PC-9 (cell line): ENCODE measurements at regions not wholly inside any gene's neighbourhood (a gene's known extent, or its start where the extent isn't known, plus 50 kb on each side); places are given as distances from the start of the nearest gene placed in this dataset.

Experiments
- BruUV-seq: library from RNA; stranded (reverse); fragments of 400-500 nt; replicated peaks from 2 replicates; lab custom pipeline; 2021; lab: Mats Ljungman, UMichigan
- CTCF ChIA-PET: fragments of 300-600 bp; sonication (Branson Sonifier 250); formaldehyde crosslinking; loops from one replicate; lab custom pipeline; 2022; ENCODE audit warnings: antibody characterized with exemption; lab: Charles Lee
- POLR2A ChIA-PET: fragments of 300-600 bp; sonication (Branson Sonifier 250); formaldehyde crosslinking; loops from one replicate; lab custom pipeline; 2022; ENCODE audit warnings: antibody characterized with exemption; ENCODE audit not compliant: unreplicated experiment; lab: Charles Lee
- DNase-seq, 2 experiments: peaks; one replicate each; pipeline versions ENCODE4 v3.0.0 to v3.0.0-alpha.2; 2015 to 2022; ENCODE audit warnings: mixed read lengths in 1 of 2
- H2AFZ ChIP-seq: fragments of 200-600 bp; sonication (generic); 2 replicates; pipeline ENCODE4 v1.8.1; 2017; ENCODE audit warnings: antibody characterized with exemption
- H3F3A ChIP-seq: fragments of 200-600 bp; sonication (generic); 2 replicates; pipeline ENCODE4 v1.8.1; 2017; ENCODE audit warnings: antibody characterized with exemption, mild to moderate bottlenecking, low read depth; ENCODE audit not compliant: insufficient read depth
- H3K27ac ChIP-seq: fragments of 200-600 bp; sonication (generic); 2 replicates; pipeline ENCODE4 v1.6.1; 2016; ENCODE audit warnings: mixed run types
- H3K27me3 ChIP-seq: fragments of 200-600 bp; sonication (generic); 2 replicates; pipeline ENCODE4 v1.6.1; 2016; ENCODE audit warnings: low read depth, mixed run types; ENCODE audit not compliant: insufficient read depth
- H3K36me3 ChIP-seq: fragments of 200-600 bp; sonication (generic); 2 replicates; pipeline ENCODE4 v1.6.1; 2016; ENCODE audit warnings: low read depth, mixed run types
- H3K4me1 ChIP-seq: fragments of 200-600 bp; sonication (generic); replicated peaks from 2 replicates; pipeline ENCODE4 v1.6.1; 2016; ENCODE audit warnings: mixed run types; ENCODE audit not compliant: insufficient read depth
- H3K4me2 ChIP-seq: fragments of 200-600 bp; sonication (generic); 2 replicates; pipeline ENCODE4 v1.6.1; 2017; ENCODE audit warnings: mixed run types
- H3K4me3 ChIP-seq: fragments of 200-600 bp; sonication (generic); 2 replicates; pipeline ENCODE4 v1.6.1; 2016; ENCODE audit warnings: mixed run types
- H3K79me2 ChIP-seq: fragments of 200-600 bp; sonication (generic); 2 replicates; pipeline ENCODE4 v1.6.1; 2017; ENCODE audit warnings: low read depth, mixed run types
- H3K9me2 ChIP-seq: fragments of 200-600 bp; sonication (generic); 2 replicates; pipeline ENCODE4 v1.8.1; 2017; ENCODE audit warnings: mild to moderate bottlenecking; ENCODE audit not compliant: insufficient read depth
- H3K9me3 ChIP-seq: fragments of 200-600 bp; sonication (generic); 2 replicates; pipeline ENCODE4 v1.8.1; 2016; ENCODE audit warnings: low read depth; ENCODE audit not compliant: insufficient read depth
- H4K20me1 ChIP-seq: fragments of 200-600 bp; sonication (generic); 2 replicates; pipeline ENCODE4 v1.8.1; 2017; ENCODE audit not compliant: insufficient read depth
- EZH2 ChIP-seq: fragments of 200-600 bp; sonication (generic); IDR thresholded peaks from 2 replicates; pipeline ENCODE4 v1.8.0; 2017; ENCODE audit warnings: antibody characterized with exemption, low read depth
- intact Hi-C: fragments of 100-400 bp; cut with micrococcal nuclease; formaldehyde crosslinking; loops from one replicate; pipeline ENCODE4 v1.10.0; 2022; ENCODE audit not compliant: unreplicated experiment
- TF ChIP-seq, protein P1 (sequence below): fragments of 200-600 bp; sonication (generic); conservative IDR thresholded peaks from 2 replicates; pipeline ENCODE4 v1.6.1; 2017; ENCODE audit warnings: mixed run types, antibody characterized with exemption, mild to moderate bottlenecking, moderate library complexity

DNA sequence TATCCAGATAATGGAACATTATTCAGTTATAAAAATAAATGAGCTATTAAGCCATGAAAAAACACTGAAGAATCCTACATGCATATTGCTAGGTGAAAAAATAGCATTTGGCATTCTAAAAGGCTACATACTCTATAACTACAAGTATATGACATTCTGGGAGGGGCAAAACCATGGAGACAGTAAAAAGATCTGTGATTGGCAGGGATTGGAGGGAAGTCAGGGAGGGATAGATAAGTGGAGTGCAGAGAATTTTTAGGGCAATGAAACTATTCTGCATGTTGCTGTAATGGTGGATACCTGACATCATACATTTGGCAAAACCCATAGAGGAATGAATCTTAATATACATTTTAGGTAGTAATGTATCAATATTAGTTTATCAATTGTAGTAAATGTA, 63.1 kb upstream of the SLC38A2 start:
- intact Hi-C loops: loop anchor here (10.0 kb wide), 1 partner anchor 529 kb away; no protein-coding TSS in a partner anchor
- POLR2A ChIA-PET: interaction anchor here (0.7 kb wide), 1 partner anchor 8 kb away, joined by 3 read pairs; no protein-coding TSS in a partner anchor

DNA sequence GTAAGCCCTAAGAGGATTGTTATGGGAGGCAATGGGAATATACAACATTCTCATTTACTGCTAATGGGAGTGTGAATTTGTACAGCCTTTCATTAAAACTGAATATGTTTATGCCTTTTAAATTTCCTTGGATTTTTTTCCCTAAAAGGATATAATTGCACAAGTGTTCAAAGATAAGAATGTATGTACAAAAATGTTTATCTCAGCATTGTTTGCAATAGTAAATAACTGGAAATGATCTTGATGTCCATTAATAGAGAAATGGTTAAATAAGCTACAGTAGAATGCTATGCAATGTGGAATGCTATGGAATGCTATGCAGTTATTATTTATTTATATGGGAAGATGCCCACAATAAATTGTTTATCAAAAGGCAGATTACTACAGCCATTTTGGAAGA, 62.5 kb upstream of the SLC38A2 start:
- Histone ChIP-seq H2AFZ (no peak overlapping the region), H3K79me2 (no peaks in the 10 kb centered on the region), H3K4me1 (peaks cover 34% of the 10 kb centered on the region), H4K20me1 (no peaks in the 10 kb centered on the region), H3K4me2 (no peak overlapping the region), H3K36me3 (no peaks in the 10 kb centered on the region), H3K9me2 (no peaks in the 10 kb centered on the region), H3F3A (peaks cover 29% of the 10 kb centered on the region), H3K27me3 (no peaks in the 10 kb centered on the region), H3K9me3 (no peaks in the 10 kb centered on the region; the same call in 1 of the 2 replicates), H3K4me3 (no peak overlapping the region), H3K27ac (no peak overlapping the region)
- ChIA-PET CTCF (no interaction called here), POLR2A (interaction anchor here (0.5 to 0.7 kb wide), 2 partner anchors 8 to 647 kb away, joined by 3 to 5 read pairs; no protein-coding TSS in a partner anchor)
- DNase-seq: no peak
- intact Hi-C loops: loop anchor here (10.0 kb wide), 1 partner anchor 530 kb away; no protein-coding TSS in a partner anchor
- no TSS peak for BruUV-seq
- TF ChIP-seq EZH2: no peak
- TF ChIP-seq, protein P1, sequence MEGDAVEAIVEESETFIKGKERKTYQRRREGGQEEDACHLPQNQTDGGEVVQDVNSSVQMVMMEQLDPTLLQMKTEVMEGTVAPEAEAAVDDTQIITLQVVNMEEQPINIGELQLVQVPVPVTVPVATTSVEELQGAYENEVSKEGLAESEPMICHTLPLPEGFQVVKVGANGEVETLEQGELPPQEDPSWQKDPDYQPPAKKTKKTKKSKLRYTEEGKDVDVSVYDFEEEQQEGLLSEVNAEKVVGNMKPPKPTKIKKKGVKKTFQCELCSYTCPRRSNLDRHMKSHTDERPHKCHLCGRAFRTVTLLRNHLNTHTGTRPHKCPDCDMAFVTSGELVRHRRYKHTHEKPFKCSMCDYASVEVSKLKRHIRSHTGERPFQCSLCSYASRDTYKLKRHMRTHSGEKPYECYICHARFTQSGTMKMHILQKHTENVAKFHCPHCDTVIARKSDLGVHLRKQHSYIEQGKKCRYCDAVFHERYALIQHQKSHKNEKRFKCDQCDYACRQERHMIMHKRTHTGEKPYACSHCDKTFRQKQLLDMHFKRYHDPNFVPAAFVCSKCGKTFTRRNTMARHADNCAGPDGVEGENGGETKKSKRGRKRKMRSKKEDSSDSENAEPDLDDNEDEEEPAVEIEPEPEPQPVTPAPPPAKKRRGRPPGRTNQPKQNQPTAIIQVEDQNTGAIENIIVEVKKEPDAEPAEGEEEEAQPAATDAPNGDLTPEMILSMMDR: no peak

More for the DNA sequence above, 63.1 kb upstream of the SLC38A2 start:
- H3F3A ChIP-seq: peaks cover 24% of the 10 kb centered on the region
- H3K27ac ChIP-seq: no peak overlapping the region
- no peaks in the 10 kb centered on the region; the same call in 1 of the 2 replicates for H3K9me3 ChIP-seq
- H3K4me3 ChIP-seq: no peak overlapping the region
- no peak overlapping the region for H3K4me2 ChIP-seq
- CTCF ChIA-PET: no interaction called here
- H4K20me1 ChIP-seq: no peaks in the 10 kb centered on the region
- no peak for DNase-seq
- TF ChIP-seq, protein P1: no peak
- TF ChIP-seq EZH2: no peak
- no TSS peak for BruUV-seq
- peaks cover 36% of the 10 kb centered on the region for H3K4me1 ChIP-seq
- H2AFZ ChIP-seq: no peak overlapping the region
- no peaks in the 10 kb centered on the region for H3K79me2 ChIP-seq
- no peaks in the 10 kb centered on the region for H3K9me2 ChIP-seq
- H3K27me3 ChIP-seq: no peaks in the 10 kb centered on the region
- no peaks in the 10 kb centered on the region for H3K36me3 ChIP-seq

DNA sequence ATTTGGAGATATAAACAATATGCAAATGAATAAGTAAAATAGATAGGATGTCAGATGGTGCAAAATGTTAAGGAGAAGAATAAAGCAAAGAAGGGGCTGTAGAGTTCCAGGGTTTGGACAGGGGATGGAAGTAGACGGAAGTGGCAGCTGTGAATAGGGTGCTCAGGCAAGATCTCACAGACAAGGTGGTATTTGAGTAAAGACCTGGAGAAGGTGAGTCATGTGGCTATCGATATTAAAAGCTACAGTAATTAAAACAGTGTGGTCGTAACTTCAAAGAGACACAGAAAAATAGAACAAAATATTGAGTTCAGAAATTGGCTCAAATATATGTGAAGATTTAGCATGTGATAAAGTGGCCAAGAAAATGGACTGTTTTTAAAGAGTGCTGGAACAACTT, 61.3 kb upstream of the SLC38A2 start:
- H3K9me2 ChIP-seq: no peaks in the 10 kb centered on the region
- no peak overlapping the region for H3K4me2 ChIP-seq
- no peaks in the 10 kb centered on the region for H3K27me3 ChIP-seq
- no peaks in the 10 kb centered on the region; the same call in 1 of the 2 replicates for H3K9me3 ChIP-seq
- H3K36me3 ChIP-seq: no peaks in the 10 kb centered on the region
- H4K20me1 ChIP-seq: no peaks in the 10 kb centered on the region
- no peaks in the 10 kb centered on the region for H3K79me2 ChIP-seq
- TF ChIP-seq, protein P1: no peak
- no peak for TF ChIP-seq EZH2
- no peak for DNase-seq
- peaks cover 39% of the 10 kb centered on the region for H3F3A ChIP-seq
- BruUV-seq: no TSS peak
- no peak overlapping the region for H3K27ac ChIP-seq
- no peak overlapping the region for H2AFZ ChIP-seq
- POLR2A ChIA-PET: no interaction called here
- intact Hi-C loops: loop anchor here (10.0 kb wide), 1 partner anchor 531 kb away; no protein-coding TSS in a partner anchor
- H3K4me3 ChIP-seq: no peak overlapping the region
- H3K4me1 ChIP-seq: peaks cover 41% of the 10 kb centered on the region
- CTCF ChIA-PET: no interaction called here
